GM18499 (cell line): ENCODE measurements at regions not wholly inside any gene's neighbourhood (a gene's known extent, or its start where the extent isn't known, plus 50 kb on each side); places are given as distances from the start of the nearest gene placed in this dataset.
"Not testable (repeated sequence)": the region's sequence is repeated elsewhere in the genome, so short reads cannot be mapped to it uniquely, and the experiment has no call there.

ENCODE experiments used
- ATAC-seq: cut with Tn5 transposase; IDR thresholded peaks from one replicate; pipeline ENCODE4 v1.9.1; 2021; ENCODE audit warnings: moderate number of reproducible peaks; ENCODE audit not compliant: insufficient read depth, unreplicated experiment

DNA sequence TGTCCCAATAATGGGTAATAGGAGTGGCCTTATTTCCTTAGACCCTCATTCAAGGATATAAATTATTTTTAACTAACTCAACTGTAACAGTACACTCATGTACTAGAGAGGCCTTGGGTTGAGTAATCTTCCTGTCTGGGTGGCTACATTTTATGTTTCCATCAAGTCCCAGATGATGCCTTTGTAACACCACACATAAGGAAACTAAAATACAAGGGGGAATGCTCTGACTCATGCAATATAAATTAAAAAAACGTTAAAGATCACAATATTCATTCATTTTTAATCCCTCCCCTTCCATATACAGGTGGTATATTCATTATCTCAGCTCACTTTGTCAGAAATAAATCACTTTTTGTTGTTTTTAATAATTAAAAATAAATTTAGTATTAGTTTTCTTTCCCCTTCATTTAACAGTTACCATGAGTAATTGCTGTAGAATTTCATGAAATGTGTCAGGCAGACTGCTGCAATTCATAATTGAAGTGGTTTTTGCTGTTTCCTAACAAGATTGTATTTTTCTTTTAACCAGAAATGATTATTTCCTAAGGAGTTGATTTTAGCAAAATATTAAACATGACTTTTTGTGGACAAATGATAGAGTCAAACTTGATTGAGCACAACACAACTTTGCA lies 1403.6 kb downstream of the SUCLG1 start:
- no peak for ATAC-seq

DNA sequence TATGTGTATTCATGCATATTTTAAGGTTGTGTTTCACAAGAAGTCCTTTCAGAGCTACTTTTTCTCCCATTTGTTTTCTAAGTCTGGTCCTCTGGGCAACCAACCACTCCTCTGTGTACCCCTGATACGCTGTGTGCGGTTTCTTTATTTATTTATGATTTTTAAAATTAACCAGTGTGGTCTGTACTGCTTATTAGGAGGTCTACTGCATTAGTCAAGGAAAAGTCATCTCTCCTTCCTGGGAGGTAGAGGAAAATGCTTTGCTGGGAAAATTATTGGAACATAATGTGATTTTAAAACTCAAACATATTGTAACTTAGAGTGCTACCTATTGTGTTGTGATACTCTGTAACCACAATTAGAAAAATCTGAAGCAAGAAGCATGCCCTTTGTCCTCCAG lies 1404.3 kb downstream of the SUCLG1 start:
- no peak for ATAC-seq

- ATAC-seq: no peak
These were observed 1407.4 kb downstream of the SUCLG1 start for GRCh38 chr2:83051538-83052170.

- no peak for ATAC-seq
These were observed 1417.0 kb downstream of the SUCLG1 start for GRCh38 chr2:83042053-83042452.

- no peak for ATAC-seq
These were observed 1436.4 kb downstream of the SUCLG1 start for GRCh38 chr2:83022631-83023210.

- no peak for ATAC-seq
These were observed 1441.6 kb downstream of the SUCLG1 start for GRCh38 chr2:83017366-83018090.

DNA sequence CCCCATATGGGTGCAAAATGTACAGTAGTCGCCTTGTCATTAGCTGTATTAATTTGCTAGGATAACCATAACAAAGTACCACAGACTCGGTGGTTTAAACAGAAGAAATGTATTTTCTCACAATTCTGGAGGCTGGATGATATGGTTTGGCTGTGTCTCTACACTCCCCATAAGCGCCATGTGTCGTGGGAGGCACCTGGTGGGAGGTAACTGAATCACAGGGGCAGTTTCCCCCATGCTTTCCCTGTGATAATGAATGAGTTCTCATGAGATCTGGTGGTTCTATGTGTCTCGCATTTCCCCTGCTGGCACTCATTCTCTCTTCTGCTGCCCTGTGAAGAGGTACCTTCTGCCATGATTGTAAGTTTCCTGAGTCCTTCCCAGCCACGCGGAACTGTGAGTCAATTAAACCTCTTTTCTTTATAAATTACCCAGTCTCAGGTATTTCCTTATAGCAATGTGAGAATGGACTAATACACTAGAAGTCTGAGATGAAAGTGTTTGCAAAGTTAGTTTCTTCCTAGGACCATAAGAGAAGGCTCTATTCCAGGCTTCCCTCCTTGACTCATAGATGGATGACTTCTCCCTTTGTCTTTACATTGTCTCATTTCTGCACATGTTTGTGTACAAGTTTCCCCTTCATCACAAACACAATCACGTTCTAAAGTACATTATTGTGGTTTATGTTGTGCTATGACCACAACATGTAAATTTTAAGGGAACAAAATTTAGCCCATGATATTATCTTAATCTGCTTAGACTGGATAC lies 1442.6 kb downstream of the SUCLG1 start:
- ATAC-seq: no peak

DNA sequence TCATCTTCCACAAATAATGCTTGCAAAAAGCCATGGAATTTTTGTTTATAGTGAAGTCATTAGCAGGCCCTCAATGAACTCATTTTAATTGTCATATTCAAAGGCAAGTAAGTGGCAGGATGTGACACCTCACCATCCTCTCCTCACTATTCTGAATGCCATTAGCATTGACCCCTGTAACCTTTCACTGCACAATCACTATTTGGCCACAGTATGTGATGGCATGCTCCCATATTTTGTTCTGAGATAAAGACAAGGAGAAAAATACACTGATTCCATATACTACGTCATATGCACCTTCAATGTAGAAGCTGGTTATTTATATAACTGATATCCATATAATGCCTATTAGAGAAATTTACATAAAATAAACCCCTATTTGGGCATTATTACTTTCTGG lies 1443.2 kb downstream of the SUCLG1 start:
- ATAC-seq: no peak

- no peak for ATAC-seq
These were observed 1443.9 kb downstream of the SUCLG1 start for GRCh38 chr2:83015035-83015715.

GRCh38 chr2:83014462-83014861 lies 1444.6 kb downstream of the SUCLG1 start:
- ATAC-seq: no peak

GRCh38 chr2:83006961-83007360 lies 1452.1 kb downstream of the SUCLG1 start:
- ATAC-seq: no peak

DNA sequence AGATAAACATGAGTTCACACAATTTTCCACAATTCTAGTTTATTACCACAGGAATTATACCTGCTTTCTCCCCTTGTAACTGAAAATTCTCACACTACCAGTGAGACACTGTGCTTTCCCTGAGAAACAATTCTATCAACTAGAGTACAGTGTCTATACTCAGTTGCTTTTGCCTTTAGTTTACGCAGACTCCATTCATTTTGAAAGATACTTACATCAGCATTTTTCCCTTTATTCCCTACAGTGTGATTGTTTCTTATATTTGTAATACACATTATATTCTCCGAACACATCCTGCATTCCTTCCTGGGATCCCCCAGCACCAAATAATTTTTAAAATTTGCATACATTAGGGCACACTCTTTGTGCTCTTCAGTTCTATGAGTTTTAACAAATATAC lies 1455.5 kb downstream of the SUCLG1 start:
- ATAC-seq: no peak

GRCh38 chr2:83002706-83003105 lies 1456.4 kb downstream of the SUCLG1 start:
- no peak for ATAC-seq

DNA sequence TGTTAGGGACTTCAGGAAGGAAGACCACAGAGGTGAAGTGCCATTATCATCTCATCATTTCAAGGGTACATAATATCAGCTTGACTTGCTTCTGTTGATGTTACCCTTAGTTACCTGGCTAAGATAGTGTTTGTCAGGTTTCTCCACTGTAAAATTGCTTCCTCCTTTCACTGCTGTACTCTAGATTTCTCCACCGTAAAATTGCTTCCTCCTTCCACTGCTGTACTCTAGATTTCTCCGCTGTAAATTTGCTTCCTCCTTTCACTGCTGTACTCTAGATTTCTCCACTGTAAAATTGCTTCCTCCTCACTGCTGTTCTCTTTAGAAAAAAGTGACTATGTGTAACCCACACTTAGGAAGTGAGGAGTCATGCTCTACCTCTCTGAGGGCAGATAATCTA lies 1460.3 kb downstream of the SUCLG1 start:
- ATAC-seq: no peak

DNA sequence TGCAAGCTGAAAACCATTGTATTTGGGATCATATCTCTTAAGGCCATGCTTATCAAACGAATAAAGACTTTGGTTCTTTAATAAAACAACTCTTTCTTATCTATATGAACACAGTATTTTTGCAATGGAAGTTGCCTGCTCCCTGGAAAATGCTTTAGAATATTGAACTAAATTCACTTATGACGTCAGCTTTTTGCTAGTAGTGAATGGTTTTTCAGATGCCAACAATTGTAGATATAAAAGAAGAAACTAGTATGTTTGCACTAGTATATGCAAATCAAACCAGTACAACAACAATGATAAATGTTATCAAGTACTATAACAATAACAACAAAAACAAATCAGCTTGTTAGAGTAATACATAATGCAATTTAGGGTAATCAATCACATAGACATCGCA lies 1462.9 kb downstream of the SUCLG1 start:
- ATAC-seq: no peak

DNA sequence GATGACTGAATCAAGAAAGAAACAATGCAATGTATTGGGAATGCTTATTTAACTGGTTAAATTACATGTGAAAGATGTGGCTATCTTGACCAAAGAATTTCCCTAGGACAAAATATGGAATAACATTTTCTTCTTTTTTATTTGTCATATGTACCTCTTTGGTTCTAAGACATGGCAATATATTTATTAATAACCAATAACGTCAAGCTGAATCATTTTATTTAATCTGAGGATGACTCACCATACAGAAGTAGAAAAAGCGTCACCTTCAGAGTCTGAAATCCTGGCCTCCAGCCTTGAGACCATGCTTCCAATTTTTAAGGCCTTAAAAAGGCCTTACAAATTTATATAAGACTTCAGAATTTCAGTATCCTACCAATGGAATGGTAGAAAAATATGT lies 1464.9 kb downstream of the SUCLG1 start:
- ATAC-seq: no peak

- ATAC-seq: no peak
These were observed 1465.5 kb downstream of the SUCLG1 start for GRCh38 chr2:82993609-82994008.

DNA sequence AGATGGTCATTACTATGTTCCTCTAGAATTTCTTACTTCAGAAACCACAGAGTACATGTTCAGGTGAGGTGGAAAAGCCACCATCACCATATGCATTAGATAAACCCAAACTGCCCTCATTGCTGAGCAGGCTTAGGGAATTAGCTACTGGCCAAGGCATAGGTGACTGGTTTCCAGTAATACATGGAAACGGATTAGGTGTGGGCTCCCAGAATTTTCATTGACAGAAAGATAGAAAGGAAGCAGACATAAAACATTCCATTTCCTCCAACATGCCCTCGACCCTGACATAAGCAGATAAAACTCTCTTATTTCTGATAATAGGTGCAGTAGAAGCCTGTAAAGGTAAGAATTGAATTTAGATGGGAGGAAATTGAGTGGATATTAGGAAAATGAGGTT lies 1466.1 kb downstream of the SUCLG1 start:
- ATAC-seq: no peak

DNA sequence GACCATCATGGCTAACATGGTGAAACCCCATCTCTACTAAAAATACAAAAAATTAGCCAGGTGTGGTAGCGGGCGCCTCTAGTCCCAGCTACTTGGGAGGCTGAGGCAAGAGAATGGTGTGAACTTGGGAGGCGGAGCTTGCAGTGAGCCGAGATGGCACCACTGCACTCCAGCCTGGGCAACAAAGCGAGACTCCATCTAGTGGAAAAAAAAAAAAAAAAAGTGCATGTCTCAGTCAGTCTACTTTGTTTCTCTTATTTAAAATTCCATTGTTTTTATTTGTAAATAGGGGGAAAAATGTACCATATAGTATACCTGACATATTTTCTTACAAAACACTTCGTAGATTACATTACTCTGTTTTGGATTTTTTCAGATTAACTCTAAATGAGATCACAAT lies 1471.4 kb downstream of the SUCLG1 start:
- ATAC-seq: not testable (repeated sequence)

GRCh38 chr2:82986899-82987298 lies 1472.2 kb downstream of the SUCLG1 start:
- ATAC-seq: no peak
